GM23338 (cell line): ENCODE measurements at regions not wholly inside any gene's neighbourhood (a gene's known extent, or its start where the extent isn't known, plus 50 kb on each side); places are given as distances from the start of the nearest gene placed in this dataset.

ENCODE experiments used
- ATAC-seq: fragments of 200-7000 bp; cut with Tn5 transposase; 3 replicates; pipeline ENCODE4 v1.9.1; 2020
- DNase-seq: peaks from one replicate; pipeline ENCODE4 v3.0.0-alpha.2; 2015; ENCODE audit warnings: low spot score
- H2AFZ ChIP-seq: fragments of 200-600 bp; sonication (generic); 2 replicates; pipeline ENCODE4 v1.8.0; 2016; ENCODE audit warnings: antibody characterized with exemption, mild to moderate bottlenecking, moderate library complexity
- H3F3A ChIP-seq: fragments of 200-600 bp; sonication (generic); replicated peaks from 2 replicates; pipeline ENCODE4 v1.8.0; 2017; ENCODE audit warnings: antibody characterized with exemption, mixed run types, low read depth
- H3K27ac ChIP-seq: fragments of 200-600 bp; sonication (generic); 2 replicates; pipeline ENCODE4 v1.6.1; 2016; ENCODE audit warnings: low read depth
- H3K27me3 ChIP-seq: fragments of 200-600 bp; sonication (generic); 2 replicates; pipeline ENCODE4 v1.8.0; 2016; ENCODE audit warnings: mild to moderate bottlenecking, mixed run types, moderate library complexity; ENCODE audit not compliant: insufficient read depth
- H3K36me3 ChIP-seq: fragments of 200-600 bp; sonication (generic); 2 replicates; pipeline ENCODE4 v1.8.0; 2016; ENCODE audit warnings: mild to moderate bottlenecking; ENCODE audit not compliant: insufficient read depth
- H3K4me1 ChIP-seq: fragments of 200-600 bp; sonication (generic); 2 replicates; pipeline ENCODE4 v1.8.0; 2016; ENCODE audit warnings: mild to moderate bottlenecking, moderate library complexity; ENCODE audit not compliant: insufficient read depth
- H3K4me2 ChIP-seq: fragments of 200-600 bp; sonication (generic); 2 replicates; pipeline ENCODE4 v1.7.1; 2017; ENCODE audit warnings: mixed run types
- H3K4me3 ChIP-seq: fragments of 200-600 bp; sonication (generic); 2 replicates; pipeline ENCODE4 v1.6.1; 2016; ENCODE audit warnings: mixed run types
- H3K79me2 ChIP-seq: fragments of 200-600 bp; sonication (generic); replicated peaks from 2 replicates; pipeline ENCODE4 v1.8.0; 2017; ENCODE audit warnings: mild to moderate bottlenecking; ENCODE audit not compliant: insufficient read depth
- H3K9me2 ChIP-seq: fragments of 200-600 bp; sonication (generic); 2 replicates; pipeline ENCODE4 v1.8.0; 2017; ENCODE audit not compliant: insufficient read depth
- H4K20me1 ChIP-seq: fragments of 200-600 bp; sonication (generic); replicated peaks from 2 replicates; pipeline ENCODE4 v1.8.0; 2017; ENCODE audit warnings: mild to moderate bottlenecking; ENCODE audit not compliant: insufficient read depth
- H3K27ac Mint-ChIP-seq: 2 replicates; pipeline ENCODE4 v1.8.0; 2020; ENCODE audit warnings: inconsistent platforms, mild to moderate bottlenecking, moderate library complexity, mixed read lengths
- H3K27me3 Mint-ChIP-seq: 3 replicates; pipeline ENCODE4 v1.8.0; 2022; ENCODE audit warnings: low read depth, mild to moderate bottlenecking, moderate library complexity, mixed read lengths, inconsistent platforms; ENCODE audit not compliant: insufficient read depth, poor library complexity
- H3K36me3 Mint-ChIP-seq: 3 replicates; pipeline ENCODE4 v1.8.0; 2021; ENCODE audit warnings: low read depth, mild to moderate bottlenecking, inconsistent platforms, moderate library complexity, mixed read lengths
- H3K4me1 Mint-ChIP-seq: 3 replicates; pipeline ENCODE4 v1.8.0; 2020; ENCODE audit warnings: mild to moderate bottlenecking, inconsistent platforms, mixed read lengths
- H3K4me3 Mint-ChIP-seq: 3 replicates; pipeline ENCODE4 v1.8.0; 2021; ENCODE audit warnings: moderate library complexity, mild to moderate bottlenecking, inconsistent platforms, mixed read lengths
- H3K9me3 Mint-ChIP-seq: 3 replicates; pipeline ENCODE4 v1.8.0; 2020; ENCODE audit warnings: moderate library complexity, mild to moderate bottlenecking, inconsistent platforms, mixed read lengths
- EZH2 ChIP-seq: fragments of 200-600 bp; sonication (generic); IDR thresholded peaks from one replicate; pipeline ENCODE4 v1.8.0; 2017; ENCODE audit warnings: antibody characterized with exemption, mild to moderate bottlenecking, low read depth; ENCODE audit not compliant: unreplicated experiment
- JUNB ChIP-seq: IDR thresholded peaks from one replicate; pipeline ENCODE4 v1.6.1; 2016; ENCODE audit warnings: antibody characterized with exemption; ENCODE audit not compliant: unreplicated experiment
- NANOG ChIP-seq: IDR thresholded peaks from 2 replicates; pipeline ENCODE4 v1.6.1; 2016; ENCODE audit warnings: antibody characterized with exemption, borderline replicate concordance
- STAT1 ChIP-seq: IDR thresholded peaks from one replicate; pipeline ENCODE4 v1.6.1; 2016; ENCODE audit warnings: antibody characterized with exemption; ENCODE audit not compliant: unreplicated experiment
- TF ChIP-seq, protein P1 (sequence below): IDR thresholded peaks from one replicate; pipeline ENCODE4 v1.6.1; 2018; ENCODE audit warnings: antibody characterized with exemption; ENCODE audit not compliant: unreplicated experiment
- TF ChIP-seq, protein P2 (sequence below): fragments of 250-450 bp; sonication (Bioruptor Pico); IDR thresholded peaks from 2 replicates; pipeline ENCODE4 v1.5.0; 2020; ENCODE audit warnings: mild to moderate bottlenecking, moderate library complexity
- TF ChIP-seq, protein P3 (sequence below): IDR thresholded peaks from 2 replicates; pipeline ENCODE4 v1.6.1; 2016; ENCODE audit warnings: antibody characterized with exemption

DNA sequence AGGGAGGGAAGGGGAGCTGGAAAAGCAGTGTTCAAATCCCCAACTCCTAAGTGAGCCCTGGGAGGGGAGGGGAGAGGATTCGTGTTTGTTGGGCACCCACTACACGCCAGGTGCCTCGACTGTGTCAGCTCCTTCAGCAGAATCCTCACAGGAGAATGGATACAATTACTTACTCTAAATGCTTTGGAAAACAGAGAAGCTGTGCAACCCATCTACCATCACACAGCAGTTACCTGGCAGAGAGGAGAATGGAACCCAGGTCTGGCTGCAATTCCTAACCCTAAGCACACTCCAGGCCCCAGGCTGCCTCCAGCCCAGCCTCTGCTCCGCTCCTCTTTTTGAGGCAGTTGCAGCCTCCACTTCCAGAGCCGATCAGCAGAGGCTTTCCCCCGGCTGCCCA lies 86.4 kb upstream of the PTPN1 start:
- H2AFZ ChIP-seq = no peak overlapping the region
- Mint-ChIP-seq H3K4me1 (peaks cover 10% of the 10 kb centered on the region), H3K27me3 (peaks cover 3% of the 10 kb centered on the region), H3K36me3 (no peaks in the 10 kb centered on the region), H3K4me3 (no peak overlapping the region), H3K27ac (no peak overlapping the region), H3K9me3 (peaks cover 7% of the 10 kb centered on the region; the same call in 2 of the 3 replicates)
- ATAC-seq (no peak), DNase-seq (no peak)
- no peak overlapping the region for H3K27ac ChIP-seq
- no peaks in the 10 kb centered on the region for H4K20me1 ChIP-seq
- H3K9me2 ChIP-seq = no peaks in the 10 kb centered on the region
- no peaks in the 10 kb centered on the region for H3K27me3 ChIP-seq
- H3K4me3 ChIP-seq = no peak overlapping the region
- no peak for TF ChIP-seq EZH2
- no peak for TF ChIP-seq JUNB
- TF ChIP-seq, protein P1, sequence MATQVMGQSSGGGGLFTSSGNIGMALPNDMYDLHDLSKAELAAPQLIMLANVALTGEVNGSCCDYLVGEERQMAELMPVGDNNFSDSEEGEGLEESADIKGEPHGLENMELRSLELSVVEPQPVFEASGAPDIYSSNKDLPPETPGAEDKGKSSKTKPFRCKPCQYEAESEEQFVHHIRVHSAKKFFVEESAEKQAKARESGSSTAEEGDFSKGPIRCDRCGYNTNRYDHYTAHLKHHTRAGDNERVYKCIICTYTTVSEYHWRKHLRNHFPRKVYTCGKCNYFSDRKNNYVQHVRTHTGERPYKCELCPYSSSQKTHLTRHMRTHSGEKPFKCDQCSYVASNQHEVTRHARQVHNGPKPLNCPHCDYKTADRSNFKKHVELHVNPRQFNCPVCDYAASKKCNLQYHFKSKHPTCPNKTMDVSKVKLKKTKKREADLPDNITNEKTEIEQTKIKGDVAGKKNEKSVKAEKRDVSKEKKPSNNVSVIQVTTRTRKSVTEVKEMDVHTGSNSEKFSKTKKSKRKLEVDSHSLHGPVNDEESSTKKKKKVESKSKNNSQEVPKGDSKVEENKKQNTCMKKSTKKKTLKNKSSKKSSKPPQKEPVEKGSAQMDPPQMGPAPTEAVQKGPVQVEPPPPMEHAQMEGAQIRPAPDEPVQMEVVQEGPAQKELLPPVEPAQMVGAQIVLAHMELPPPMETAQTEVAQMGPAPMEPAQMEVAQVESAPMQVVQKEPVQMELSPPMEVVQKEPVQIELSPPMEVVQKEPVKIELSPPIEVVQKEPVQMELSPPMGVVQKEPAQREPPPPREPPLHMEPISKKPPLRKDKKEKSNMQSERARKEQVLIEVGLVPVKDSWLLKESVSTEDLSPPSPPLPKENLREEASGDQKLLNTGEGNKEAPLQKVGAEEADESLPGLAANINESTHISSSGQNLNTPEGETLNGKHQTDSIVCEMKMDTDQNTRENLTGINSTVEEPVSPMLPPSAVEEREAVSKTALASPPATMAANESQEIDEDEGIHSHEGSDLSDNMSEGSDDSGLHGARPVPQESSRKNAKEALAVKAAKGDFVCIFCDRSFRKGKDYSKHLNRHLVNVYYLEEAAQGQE = no peak
- H3K4me2 ChIP-seq = no peak overlapping the region
- no peaks in the 10 kb centered on the region for H3K79me2 ChIP-seq
- no peaks in the 10 kb centered on the region for H3K36me3 ChIP-seq
- no peaks in the 10 kb centered on the region for H3K4me1 ChIP-seq
- H3F3A ChIP-seq = no peaks in the 10 kb centered on the region

DNA sequence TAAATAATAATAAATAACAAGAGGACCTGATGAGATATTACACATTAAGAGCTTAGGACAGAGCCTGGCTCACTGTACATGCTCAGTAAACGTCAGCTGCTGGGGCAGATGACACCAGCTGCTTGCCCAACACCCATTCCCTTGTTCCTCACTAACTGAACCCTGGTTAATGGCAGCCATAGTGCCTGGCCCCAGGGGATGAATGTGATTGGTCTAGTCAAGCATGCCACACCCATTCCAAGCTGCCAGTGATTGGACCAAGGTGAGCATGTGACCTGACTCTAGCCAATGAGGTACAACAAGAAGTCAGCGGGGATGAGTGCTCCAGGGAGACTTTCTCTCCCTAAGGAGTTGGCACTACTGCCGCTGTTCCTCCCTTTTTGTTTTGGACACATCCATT lies 85.1 kb upstream of the PTPN1 start:
- no peak overlapping the region; the same call in 1 of the 2 replicates for H2AFZ ChIP-seq
- no peak overlapping the region for H3K4me2 ChIP-seq
- no peak for ATAC-seq
- TF ChIP-seq, protein P2, sequence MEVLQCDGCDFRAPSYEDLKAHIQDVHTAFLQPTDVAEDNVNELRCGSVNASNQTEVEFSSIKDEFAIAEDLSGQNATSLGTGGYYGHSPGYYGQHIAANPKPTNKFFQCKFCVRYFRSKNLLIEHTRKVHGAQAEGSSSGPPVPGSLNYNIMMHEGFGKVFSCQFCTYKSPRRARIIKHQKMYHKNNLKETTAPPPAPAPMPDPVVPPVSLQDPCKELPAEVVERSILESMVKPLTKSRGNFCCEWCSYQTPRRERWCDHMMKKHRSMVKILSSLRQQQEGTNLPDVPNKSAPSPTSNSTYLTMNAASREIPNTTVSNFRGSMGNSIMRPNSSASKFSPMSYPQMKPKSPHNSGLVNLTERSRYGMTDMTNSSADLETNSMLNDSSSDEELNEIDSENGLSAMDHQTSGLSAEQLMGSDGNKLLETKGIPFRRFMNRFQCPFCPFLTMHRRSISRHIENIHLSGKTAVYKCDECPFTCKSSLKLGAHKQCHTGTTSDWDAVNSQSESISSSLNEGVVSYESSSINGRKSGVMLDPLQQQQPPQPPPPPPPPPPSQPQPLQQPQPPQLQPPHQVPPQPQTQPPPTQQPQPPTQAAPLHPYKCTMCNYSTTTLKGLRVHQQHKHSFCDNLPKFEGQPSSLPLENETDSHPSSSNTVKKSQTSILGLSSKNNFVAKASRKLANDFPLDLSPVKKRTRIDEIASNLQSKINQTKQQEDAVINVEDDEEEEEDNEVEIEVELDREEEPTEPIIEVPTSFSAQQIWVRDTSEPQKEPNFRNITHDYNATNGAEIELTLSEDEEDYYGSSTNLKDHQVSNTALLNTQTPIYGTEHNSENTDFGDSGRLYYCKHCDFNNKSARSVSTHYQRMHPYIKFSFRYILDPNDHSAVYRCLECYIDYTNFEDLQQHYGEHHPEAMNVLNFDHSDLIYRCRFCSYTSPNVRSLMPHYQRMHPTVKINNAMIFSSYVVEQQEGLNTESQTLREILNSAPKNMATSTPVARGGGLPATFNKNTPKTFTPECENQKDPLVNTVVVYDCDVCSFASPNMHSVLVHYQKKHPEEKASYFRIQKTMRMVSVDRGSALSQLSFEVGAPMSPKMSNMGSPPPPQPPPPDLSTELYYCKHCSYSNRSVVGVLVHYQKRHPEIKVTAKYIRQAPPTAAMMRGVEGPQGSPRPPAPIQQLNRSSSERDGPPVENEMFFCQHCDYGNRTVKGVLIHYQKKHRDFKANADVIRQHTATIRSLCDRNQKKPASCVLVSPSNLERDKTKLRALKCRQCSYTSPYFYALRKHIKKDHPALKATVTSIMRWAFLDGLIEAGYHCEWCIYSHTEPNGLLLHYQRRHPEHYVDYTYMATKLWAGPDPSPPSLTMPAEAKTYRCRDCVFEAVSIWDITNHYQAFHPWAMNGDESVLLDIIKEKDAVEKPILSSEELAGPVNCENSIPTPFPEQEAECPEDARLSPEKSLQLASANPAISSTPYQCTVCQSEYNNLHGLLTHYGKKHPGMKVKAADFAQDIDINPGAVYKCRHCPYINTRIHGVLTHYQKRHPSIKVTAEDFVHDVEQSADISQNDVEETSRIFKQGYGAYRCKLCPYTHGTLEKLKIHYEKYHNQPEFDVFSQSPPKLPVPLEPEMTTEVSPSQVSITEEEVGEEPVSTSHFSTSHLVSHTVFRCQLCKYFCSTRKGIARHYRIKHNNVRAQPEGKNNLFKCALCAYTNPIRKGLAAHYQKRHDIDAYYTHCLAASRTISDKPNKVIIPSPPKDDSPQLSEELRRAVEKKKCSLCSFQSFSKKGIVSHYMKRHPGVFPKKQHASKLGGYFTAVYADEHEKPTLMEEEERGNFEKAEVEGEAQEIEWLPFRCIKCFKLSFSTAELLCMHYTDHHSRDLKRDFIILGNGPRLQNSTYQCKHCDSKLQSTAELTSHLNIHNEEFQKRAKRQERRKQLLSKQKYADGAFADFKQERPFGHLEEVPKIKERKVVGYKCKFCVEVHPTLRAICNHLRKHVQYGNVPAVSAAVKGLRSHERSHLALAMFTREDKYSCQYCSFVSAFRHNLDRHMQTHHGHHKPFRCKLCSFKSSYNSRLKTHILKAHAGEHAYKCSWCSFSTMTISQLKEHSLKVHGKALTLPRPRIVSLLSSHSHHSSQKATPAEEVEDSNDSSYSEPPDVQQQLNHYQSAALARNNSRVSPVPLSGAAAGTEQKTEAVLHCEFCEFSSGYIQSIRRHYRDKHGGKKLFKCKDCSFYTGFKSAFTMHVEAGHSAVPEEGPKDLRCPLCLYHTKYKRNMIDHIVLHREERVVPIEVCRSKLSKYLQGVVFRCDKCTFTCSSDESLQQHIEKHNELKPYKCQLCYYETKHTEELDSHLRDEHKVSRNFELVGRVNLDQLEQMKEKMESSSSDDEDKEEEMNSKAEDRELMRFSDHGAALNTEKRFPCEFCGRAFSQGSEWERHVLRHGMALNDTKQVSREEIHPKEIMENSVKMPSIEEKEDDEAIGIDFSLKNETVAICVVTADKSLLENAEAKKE (CRISPR knock-in tag) = no peak
- TF ChIP-seq, protein P1 = no peak
- TF ChIP-seq EZH2 (no peak), NANOG (no peak), STAT1 (no peak)
- TF ChIP-seq, protein P3, sequence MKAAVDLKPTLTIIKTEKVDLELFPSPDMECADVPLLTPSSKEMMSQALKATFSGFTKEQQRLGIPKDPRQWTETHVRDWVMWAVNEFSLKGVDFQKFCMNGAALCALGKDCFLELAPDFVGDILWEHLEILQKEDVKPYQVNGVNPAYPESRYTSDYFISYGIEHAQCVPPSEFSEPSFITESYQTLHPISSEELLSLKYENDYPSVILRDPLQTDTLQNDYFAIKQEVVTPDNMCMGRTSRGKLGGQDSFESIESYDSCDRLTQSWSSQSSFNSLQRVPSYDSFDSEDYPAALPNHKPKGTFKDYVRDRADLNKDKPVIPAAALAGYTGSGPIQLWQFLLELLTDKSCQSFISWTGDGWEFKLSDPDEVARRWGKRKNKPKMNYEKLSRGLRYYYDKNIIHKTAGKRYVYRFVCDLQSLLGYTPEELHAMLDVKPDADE = no peak

More for the DNA sequence above, 85.1 kb upstream of the PTPN1 start:
- H3K4me1 ChIP-seq = no peaks in the 10 kb centered on the region
- no peaks in the 10 kb centered on the region for H3K27me3 ChIP-seq
- DNase-seq = no peak
- no peak overlapping the region for H3K4me3 Mint-ChIP-seq
- H3K79me2 ChIP-seq = no peaks in the 10 kb centered on the region
- peaks cover 3% of the 10 kb centered on the region for H3K27me3 Mint-ChIP-seq
- H3K27ac ChIP-seq = no peak overlapping the region
- peaks cover 10% of the 10 kb centered on the region for H3K4me1 Mint-ChIP-seq
- H3K36me3 Mint-ChIP-seq = no peaks in the 10 kb centered on the region
- H3K4me3 ChIP-seq = no peak overlapping the region
- no peaks in the 10 kb centered on the region for H3F3A ChIP-seq
- no peaks in the 10 kb centered on the region for H3K9me2 ChIP-seq
- H3K36me3 ChIP-seq = no peaks in the 10 kb centered on the region
- H3K27ac Mint-ChIP-seq = no peak overlapping the region
- H3K9me3 Mint-ChIP-seq = peaks cover 7% of the 10 kb centered on the region; the same call in 2 of the 3 replicates
- no peaks in the 10 kb centered on the region for H4K20me1 ChIP-seq
